Type B pancreatic cell (in vitro differentiated cells): ENCODE measurements at regions not wholly inside any gene's neighbourhood (a gene's known extent, or its start where the extent isn't known, plus 50 kb on each side); places are given as distances from the start of the nearest gene placed in this dataset.

ENCODE experiments used
- DNase-seq: peaks from one replicate; pipeline ENCODE4 v3.0.0; 2021; ENCODE audit warnings: mixed read lengths; ENCODE audit not compliant: unreplicated experiment; ENCODE audit errors: extremely low spot score
- H3K27ac Mint-ChIP-seq: 2 replicates; pipeline ENCODE4 v1.8.0; 2021; ENCODE audit warnings: mild to moderate bottlenecking, mixed read lengths
- H3K27me3 Mint-ChIP-seq: 2 replicates; pipeline ENCODE4 v1.8.0; 2021; ENCODE audit warnings: mixed read lengths
- H3K36me3 Mint-ChIP-seq: 2 replicates; pipeline ENCODE4 v1.8.0; 2021; ENCODE audit warnings: mixed read lengths
- H3K4me1 Mint-ChIP-seq: one replicate; pipeline ENCODE4 v1.8.0; 2021; ENCODE audit warnings: mixed read lengths; ENCODE audit not compliant: unreplicated experiment
- H3K4me3 Mint-ChIP-seq: 2 replicates; pipeline ENCODE4 v1.8.0; 2021; ENCODE audit warnings: mild to moderate bottlenecking, mixed read lengths
- H3K9me3 Mint-ChIP-seq: 2 replicates; pipeline ENCODE4 v1.8.0; 2021; ENCODE audit warnings: mixed read lengths
- CTCF ChIP-seq: fragments of 200-600 bp; sonication (generic); conservative IDR thresholded peaks from 2 replicates; pipeline ENCODE4 v1.5.0; 2021; ENCODE audit warnings: antibody characterized with exemption, mild to moderate bottlenecking

GRCh38 chr11:119780222-119780953 is 51.4 kb upstream of the NECTIN1 start:
- DNase-seq: no peak
- Mint-ChIP-seq H3K27ac (no peak overlapping the region), H3K4me1 (peaks cover 8% of the 10 kb centered on the region), H3K36me3 (no peaks in the 10 kb centered on the region), H3K27me3 (peaks cover 28% of the 10 kb centered on the region), H3K9me3 (no peaks in the 10 kb centered on the region), H3K4me3 (no peak overlapping the region)
- no peak for TF ChIP-seq CTCF

GRCh38 chr11:119779195-119780071 is 50.4 kb upstream of the NECTIN1 start:
- no peaks in the 10 kb centered on the region for H3K9me3 Mint-ChIP-seq
- H3K27me3 Mint-ChIP-seq: peaks cover 31% of the 10 kb centered on the region
- no peaks in the 10 kb centered on the region for H3K36me3 Mint-ChIP-seq
- no peak overlapping the region for H3K4me3 Mint-ChIP-seq
- H3K4me1 Mint-ChIP-seq: peaks cover 8% of the 10 kb centered on the region
- no peak for TF ChIP-seq CTCF
- no peak overlapping the region for H3K27ac Mint-ChIP-seq
- no peak for DNase-seq
